ENCODE measurements at regions not wholly inside any gene's neighbourhood (a gene's known extent, or its start where the extent isn't known, plus 50 kb on each side); places are given as distances from the start of the nearest gene placed in this dataset.

- TF ChIP-seq, protein P1, sequence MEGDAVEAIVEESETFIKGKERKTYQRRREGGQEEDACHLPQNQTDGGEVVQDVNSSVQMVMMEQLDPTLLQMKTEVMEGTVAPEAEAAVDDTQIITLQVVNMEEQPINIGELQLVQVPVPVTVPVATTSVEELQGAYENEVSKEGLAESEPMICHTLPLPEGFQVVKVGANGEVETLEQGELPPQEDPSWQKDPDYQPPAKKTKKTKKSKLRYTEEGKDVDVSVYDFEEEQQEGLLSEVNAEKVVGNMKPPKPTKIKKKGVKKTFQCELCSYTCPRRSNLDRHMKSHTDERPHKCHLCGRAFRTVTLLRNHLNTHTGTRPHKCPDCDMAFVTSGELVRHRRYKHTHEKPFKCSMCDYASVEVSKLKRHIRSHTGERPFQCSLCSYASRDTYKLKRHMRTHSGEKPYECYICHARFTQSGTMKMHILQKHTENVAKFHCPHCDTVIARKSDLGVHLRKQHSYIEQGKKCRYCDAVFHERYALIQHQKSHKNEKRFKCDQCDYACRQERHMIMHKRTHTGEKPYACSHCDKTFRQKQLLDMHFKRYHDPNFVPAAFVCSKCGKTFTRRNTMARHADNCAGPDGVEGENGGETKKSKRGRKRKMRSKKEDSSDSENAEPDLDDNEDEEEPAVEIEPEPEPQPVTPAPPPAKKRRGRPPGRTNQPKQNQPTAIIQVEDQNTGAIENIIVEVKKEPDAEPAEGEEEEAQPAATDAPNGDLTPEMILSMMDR (conservative IDR thresholded peaks at IDR 0.05; ENCODE audit: low read depth in 2 of 2) = no peak
- no peak for TF ChIP-seq EZH2 (IDR thresholded peaks at IDR 0.05; ENCODE audit: low read depth, unreplicated experiment)
These were observed 125.8 kb upstream of the CYP1B1 start for GRCh38 chr2:38201784-38202183.

Data from GM23338 (cell line).